Liver (tissue), 8 donors: ENCODE measurements at regions not wholly inside any gene's neighbourhood (a gene's known extent, or its start where the extent isn't known, plus 50 kb on each side); places are given as distances from the start of the nearest gene placed in this dataset.
"Not testable (repeated sequence)": the region's sequence is repeated elsewhere in the genome, so short reads cannot be mapped to it uniquely, and the experiment has no call there.

ENCODE experiments used
- DNase-seq: peaks from one replicate; pipeline ENCODE4 v3.0.0-alpha.2; 2017; ENCODE audit warnings: low spot score
- H3K27ac ChIP-seq, 2 donors: one replicate each; pipeline ENCODE4 v1.7.0; 2013; ENCODE audit warnings: inconsistent platforms in 2 of 2, low read length in 2 of 2, control low read depth in 1 of 2, low read depth in 1 of 2, mild to moderate bottlenecking in 1 of 2
- H3K27me3 ChIP-seq, 4 donors: one replicate each; pipeline versions ENCODE4 v1.6.1 to v1.7.0; 2013; ENCODE audit warnings: low read length in 3 of 4, inconsistent platforms in 1 of 4, mild to moderate bottlenecking in 1 of 4, moderate library complexity in 1 of 4; ENCODE audit not compliant: control insufficient read depth in 4 of 4, insufficient read depth in 4 of 4
- H3K36me3 ChIP-seq, 4 donors: one replicate each; pipeline versions ENCODE4 v1.6.1 to v1.7.0; 2013; ENCODE audit warnings: low read length in 3 of 4, mild to moderate bottlenecking in 3 of 4, low read depth in 1 of 4, moderate library complexity in 1 of 4; ENCODE audit not compliant: control insufficient read depth in 4 of 4, insufficient read depth in 3 of 4
- H3K4me1 ChIP-seq, 4 donors: one replicate each; pipeline versions ENCODE4 v1.6.1 to v1.7.0; 2013; ENCODE audit warnings: low read length in 3 of 4, mild to moderate bottlenecking in 3 of 4, moderate library complexity in 1 of 4; ENCODE audit not compliant: control insufficient read depth in 4 of 4, insufficient read depth in 4 of 4
- H3K4me3 ChIP-seq, 3 donors: one replicate each; pipeline versions ENCODE4 v1.6.1 to v1.7.0; 2013; ENCODE audit warnings: low read length in 3 of 3, control low read depth in 1 of 3, low read depth in 1 of 3, mild to moderate bottlenecking in 1 of 3
- H3K9ac ChIP-seq, 2 donors: one replicate each; pipeline ENCODE4 v1.7.0; 2013; ENCODE audit warnings: low read length in 2 of 2, mild to moderate bottlenecking in 2 of 2, moderate library complexity in 2 of 2, control low read depth in 1 of 2, low read depth in 1 of 2
- H3K9me3 ChIP-seq, 4 donors: one replicate each; pipeline versions ENCODE4 v1.6.1 to v1.7.0; 2013; ENCODE audit warnings: low read length in 3 of 4; ENCODE audit not compliant: control insufficient read depth in 4 of 4
- EGR1 ChIP-seq, 2 donors: IDR thresholded peaks; 2 replicates each; pipeline ENCODE4 v1.6.1; 2016 to 2018; ENCODE audit warnings: antibody characterized with exemption in 2 of 2, low read depth in 2 of 2
- FOXA1 ChIP-seq: IDR thresholded peaks from 2 replicates; pipeline ENCODE4 v1.6.1; 2016; ENCODE audit warnings: antibody characterized with exemption
- FOXA2 ChIP-seq: IDR thresholded peaks from 2 replicates; pipeline ENCODE4 v1.6.1; 2016; ENCODE audit warnings: antibody characterized with exemption
- HNF4A ChIP-seq, 2 donors: conservative IDR thresholded peaks; 2 replicates each; pipeline ENCODE4 v1.6.1; 2016; ENCODE audit warnings: antibody characterized with exemption in 2 of 2, mild to moderate bottlenecking in 2 of 2
- HNF4G ChIP-seq: IDR thresholded peaks from 2 replicates; pipeline ENCODE4 v1.6.1; 2016; ENCODE audit warnings: antibody characterized with exemption
- JUND ChIP-seq, 2 donors: IDR thresholded peaks; 2 replicates each; pipeline ENCODE4 v1.6.1; 2016; ENCODE audit warnings: antibody characterized with exemption in 2 of 2
- NR2F2 ChIP-seq: IDR thresholded peaks from 2 replicates; pipeline ENCODE4 v1.6.1; 2016; ENCODE audit warnings: antibody characterized with exemption
- RAD21 ChIP-seq, 2 donors: IDR thresholded peaks; 2 replicates each; pipeline ENCODE4 v1.6.1; 2016; ENCODE audit warnings: antibody characterized with exemption in 2 of 2, mild to moderate bottlenecking in 2 of 2
- RXRA ChIP-seq, 2 donors: IDR thresholded peaks; 2 replicates each; pipeline ENCODE4 v1.6.1; 2017 to 2018; ENCODE audit warnings: antibody characterized with exemption in 2 of 2, mild to moderate bottlenecking in 1 of 2
- SP1 ChIP-seq: IDR thresholded peaks from 2 replicates; pipeline ENCODE4 v1.6.1; 2018; ENCODE audit warnings: antibody characterized with exemption, mild to moderate bottlenecking
- TAF1 ChIP-seq: conservative IDR thresholded peaks from 2 replicates; pipeline ENCODE4 v1.6.1; 2016; ENCODE audit warnings: antibody characterized with exemption, mild to moderate bottlenecking
- WGBS: extraction: QIAGEN DNeasy Blood & Tissue Kit; methylation state at CpG from one replicate; pipeline ENCODE4 v1.1.7; 2013; 5-methylcytosine and 5-hydroxymethylcytosine counted together
- TF ChIP-seq, protein P1 (sequence below): IDR thresholded peaks from 2 replicates; pipeline ENCODE4 v1.6.1; 2016; ENCODE audit warnings: antibody characterized with exemption
- TF ChIP-seq, protein P2 (sequence below): IDR thresholded peaks from 2 replicates; pipeline ENCODE4 v1.6.1; 2016; ENCODE audit warnings: antibody characterized with exemption
- TF ChIP-seq, protein P3 (sequence below): fragments of 150-350 bp; IDR thresholded peaks from 2 replicates; pipeline ENCODE4 v1.5.1; 2017; ENCODE audit warnings: improper control_type of control experiment, low read depth, low read length; ENCODE audit not compliant: missing input control
- TF ChIP-seq, protein P4 (sequence below): IDR thresholded peaks from 2 replicates; pipeline ENCODE4 v1.6.1; 2016; ENCODE audit warnings: antibody characterized with exemption, mild to moderate bottlenecking
- donor health status: healthy.
- donor health status: healthy.
- donor health status: healthy.
- donor health status: healthy.
- donor health status: healthy.

DNA sequence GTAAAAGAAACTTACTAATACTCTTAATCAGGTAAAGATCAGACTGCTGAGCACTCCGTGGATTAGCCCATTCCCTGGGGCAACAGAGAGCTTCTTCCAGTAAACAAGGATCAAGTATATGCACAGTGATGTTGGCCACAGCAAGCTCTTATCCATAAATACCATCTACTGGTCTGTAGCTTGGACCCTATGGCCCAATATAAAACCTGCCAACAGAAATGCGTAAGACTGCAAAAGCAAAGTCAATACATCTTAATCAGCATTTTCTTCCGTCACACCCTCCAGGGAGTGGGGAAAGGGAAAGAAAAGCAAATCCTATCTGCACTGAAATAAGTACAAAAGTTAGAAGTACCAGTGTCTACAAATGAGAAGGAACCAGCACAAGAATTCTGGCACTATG is 1082.1 kb downstream of the ZPLD1 start:
- WGBS = 79% methylated on average over 3 of the region's 3 CpGs
- H3K4me1 ChIP-seq = no peaks in the 10 kb centered on the region
- no peak overlapping the region for H3K27ac ChIP-seq
- no peak overlapping the region for H3K9ac ChIP-seq
- DNase-seq = no peak
- no peaks in the 10 kb centered on the region for H3K36me3 ChIP-seq
- H3K9me3 ChIP-seq = peaks cover 0 to 4% (median 2%) of the 10 kb centered on the region in 4 donors
- no peaks in the 10 kb centered on the region for H3K27me3 ChIP-seq
- no peak overlapping the region for H3K4me3 ChIP-seq
- TF ChIP-seq, protein P1, sequence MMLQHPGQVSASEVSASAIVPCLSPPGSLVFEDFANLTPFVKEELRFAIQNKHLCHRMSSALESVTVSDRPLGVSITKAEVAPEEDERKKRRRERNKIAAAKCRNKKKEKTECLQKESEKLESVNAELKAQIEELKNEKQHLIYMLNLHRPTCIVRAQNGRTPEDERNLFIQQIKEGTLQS = no peak
- TF ChIP-seq HNF4G (no peak), RXRA (IDR thresholded peaks at IDR 0.05) (no peak), EGR1 (IDR thresholded peaks at IDR 0.05; ENCODE audit: low read depth in 2 of 2) (no peak), HNF4A (conservative IDR thresholded peaks at IDR 0.05) (no peak), TAF1 (no peak), NR2F2 (no peak)
- TF ChIP-seq, protein P2, sequence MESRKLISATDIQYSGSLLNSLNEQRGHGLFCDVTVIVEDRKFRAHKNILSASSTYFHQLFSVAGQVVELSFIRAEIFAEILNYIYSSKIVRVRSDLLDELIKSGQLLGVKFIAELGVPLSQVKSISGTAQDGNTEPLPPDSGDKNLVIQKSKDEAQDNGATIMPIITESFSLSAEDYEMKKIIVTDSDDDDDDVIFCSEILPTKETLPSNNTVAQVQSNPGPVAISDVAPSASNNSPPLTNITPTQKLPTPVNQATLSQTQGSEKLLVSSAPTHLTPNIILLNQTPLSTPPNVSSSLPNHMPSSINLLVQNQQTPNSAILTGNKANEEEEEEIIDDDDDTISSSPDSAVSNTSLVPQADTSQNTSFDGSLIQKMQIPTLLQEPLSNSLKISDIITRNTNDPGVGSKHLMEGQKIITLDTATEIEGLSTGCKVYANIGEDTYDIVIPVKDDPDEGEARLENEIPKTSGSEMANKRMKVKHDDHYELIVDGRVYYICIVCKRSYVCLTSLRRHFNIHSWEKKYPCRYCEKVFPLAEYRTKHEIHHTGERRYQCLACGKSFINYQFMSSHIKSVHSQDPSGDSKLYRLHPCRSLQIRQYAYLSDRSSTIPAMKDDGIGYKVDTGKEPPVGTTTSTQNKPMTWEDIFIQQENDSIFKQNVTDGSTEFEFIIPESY = no peak

DNA sequence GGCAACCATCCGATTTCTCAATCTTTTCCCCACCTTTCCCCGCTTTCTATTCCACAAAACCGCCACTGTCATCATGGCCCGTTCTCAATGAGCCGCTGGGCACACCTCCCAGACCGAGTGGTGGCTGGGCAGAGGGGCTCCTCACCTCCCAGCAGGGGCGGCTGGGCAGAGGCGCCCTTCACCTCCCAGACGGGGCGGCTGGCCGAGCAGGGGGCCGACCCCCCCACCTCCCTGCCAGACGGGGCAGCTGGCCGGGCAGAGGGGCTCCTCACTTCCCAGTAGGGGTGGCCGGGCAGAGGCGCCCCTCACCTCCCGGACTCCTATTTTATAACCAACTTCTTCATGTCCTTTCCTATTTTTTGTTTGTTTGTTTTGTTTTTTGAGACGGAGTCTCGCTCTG is 1096.5 kb downstream of the ZPLD1 start:
- not testable (repeated sequence) for H3K9me3 ChIP-seq, H3K4me1 ChIP-seq, H3K9ac ChIP-seq, H3K27me3 ChIP-seq, H3K4me3 ChIP-seq, DNase-seq, H3K36me3 ChIP-seq, H3K27ac ChIP-seq
- 94% methylated on average over 19 of the region's 19 CpGs for WGBS

DNA sequence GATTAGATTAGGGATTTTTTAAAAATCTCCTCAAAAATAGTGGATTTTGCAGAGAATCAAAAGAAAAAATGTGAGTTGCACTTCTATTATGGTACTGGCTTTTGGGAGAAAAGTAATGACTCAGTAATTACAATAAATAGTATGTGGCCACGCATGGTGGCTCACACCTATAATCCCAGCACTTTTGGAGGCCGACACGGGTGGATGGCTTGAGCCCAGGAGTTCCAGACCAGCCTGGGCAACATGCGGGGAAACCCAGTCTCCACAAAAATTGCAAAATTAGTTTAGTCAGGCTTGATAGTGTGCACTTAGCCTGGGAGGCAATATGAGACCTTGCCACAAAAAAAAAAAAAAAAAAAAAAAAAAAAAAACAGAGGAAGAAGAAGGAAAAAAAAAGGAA is 1098.2 kb downstream of the ZPLD1 start:
- TF ChIP-seq RAD21 (IDR thresholded peaks at IDR 0.05) = no peak
- no peak for TF ChIP-seq FOXA1
- TF ChIP-seq NR2F2 = no peak
- no peak for TF ChIP-seq FOXA2
- TF ChIP-seq, protein P3, sequence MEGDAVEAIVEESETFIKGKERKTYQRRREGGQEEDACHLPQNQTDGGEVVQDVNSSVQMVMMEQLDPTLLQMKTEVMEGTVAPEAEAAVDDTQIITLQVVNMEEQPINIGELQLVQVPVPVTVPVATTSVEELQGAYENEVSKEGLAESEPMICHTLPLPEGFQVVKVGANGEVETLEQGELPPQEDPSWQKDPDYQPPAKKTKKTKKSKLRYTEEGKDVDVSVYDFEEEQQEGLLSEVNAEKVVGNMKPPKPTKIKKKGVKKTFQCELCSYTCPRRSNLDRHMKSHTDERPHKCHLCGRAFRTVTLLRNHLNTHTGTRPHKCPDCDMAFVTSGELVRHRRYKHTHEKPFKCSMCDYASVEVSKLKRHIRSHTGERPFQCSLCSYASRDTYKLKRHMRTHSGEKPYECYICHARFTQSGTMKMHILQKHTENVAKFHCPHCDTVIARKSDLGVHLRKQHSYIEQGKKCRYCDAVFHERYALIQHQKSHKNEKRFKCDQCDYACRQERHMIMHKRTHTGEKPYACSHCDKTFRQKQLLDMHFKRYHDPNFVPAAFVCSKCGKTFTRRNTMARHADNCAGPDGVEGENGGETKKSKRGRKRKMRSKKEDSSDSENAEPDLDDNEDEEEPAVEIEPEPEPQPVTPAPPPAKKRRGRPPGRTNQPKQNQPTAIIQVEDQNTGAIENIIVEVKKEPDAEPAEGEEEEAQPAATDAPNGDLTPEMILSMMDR = no peak
- TF ChIP-seq JUND (IDR thresholded peaks at IDR 0.05) = no peak
- TF ChIP-seq SP1 = no peak
- TF ChIP-seq, protein P4, sequence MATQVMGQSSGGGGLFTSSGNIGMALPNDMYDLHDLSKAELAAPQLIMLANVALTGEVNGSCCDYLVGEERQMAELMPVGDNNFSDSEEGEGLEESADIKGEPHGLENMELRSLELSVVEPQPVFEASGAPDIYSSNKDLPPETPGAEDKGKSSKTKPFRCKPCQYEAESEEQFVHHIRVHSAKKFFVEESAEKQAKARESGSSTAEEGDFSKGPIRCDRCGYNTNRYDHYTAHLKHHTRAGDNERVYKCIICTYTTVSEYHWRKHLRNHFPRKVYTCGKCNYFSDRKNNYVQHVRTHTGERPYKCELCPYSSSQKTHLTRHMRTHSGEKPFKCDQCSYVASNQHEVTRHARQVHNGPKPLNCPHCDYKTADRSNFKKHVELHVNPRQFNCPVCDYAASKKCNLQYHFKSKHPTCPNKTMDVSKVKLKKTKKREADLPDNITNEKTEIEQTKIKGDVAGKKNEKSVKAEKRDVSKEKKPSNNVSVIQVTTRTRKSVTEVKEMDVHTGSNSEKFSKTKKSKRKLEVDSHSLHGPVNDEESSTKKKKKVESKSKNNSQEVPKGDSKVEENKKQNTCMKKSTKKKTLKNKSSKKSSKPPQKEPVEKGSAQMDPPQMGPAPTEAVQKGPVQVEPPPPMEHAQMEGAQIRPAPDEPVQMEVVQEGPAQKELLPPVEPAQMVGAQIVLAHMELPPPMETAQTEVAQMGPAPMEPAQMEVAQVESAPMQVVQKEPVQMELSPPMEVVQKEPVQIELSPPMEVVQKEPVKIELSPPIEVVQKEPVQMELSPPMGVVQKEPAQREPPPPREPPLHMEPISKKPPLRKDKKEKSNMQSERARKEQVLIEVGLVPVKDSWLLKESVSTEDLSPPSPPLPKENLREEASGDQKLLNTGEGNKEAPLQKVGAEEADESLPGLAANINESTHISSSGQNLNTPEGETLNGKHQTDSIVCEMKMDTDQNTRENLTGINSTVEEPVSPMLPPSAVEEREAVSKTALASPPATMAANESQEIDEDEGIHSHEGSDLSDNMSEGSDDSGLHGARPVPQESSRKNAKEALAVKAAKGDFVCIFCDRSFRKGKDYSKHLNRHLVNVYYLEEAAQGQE = no peak
- 89% methylated on average over 4 of the region's 4 CpGs for WGBS
- Histone ChIP-seq H3K9ac (no peak overlapping the region), H3K4me1 (no peaks in the 10 kb centered on the region), H3K4me3 (no peak overlapping the region), H3K27me3 (no peaks in the 10 kb centered on the region), H3K9me3 (no peaks in the 10 kb centered on the region), H3K36me3 (no peaks in the 10 kb centered on the region), H3K27ac (no peak overlapping the region)
- no peak for DNase-seq
